Kidney (tissue), 13 donors: ENCODE measurements at regions not wholly inside any gene's neighbourhood (a gene's known extent, or its start where the extent isn't known, plus 50 kb on each side); places are given as distances from the start of the nearest gene placed in this dataset.
A peak's percentile ranks its signal among the peaks of the same experiment; 100 is the strongest.

Experiments used
- DNase-seq, 5 donors: peaks; one replicate each; pipeline ENCODE4 v3.0.0-alpha.2; 2013 to 2020
- FAIRE-seq: peaks from 2 replicates; lab custom pipeline; 2012; peaks lifted over from hg19 to GRCh38; lab: Jason Lieb, UNC
- H3K27ac ChIP-seq, 2 donors: one replicate each; pipeline ENCODE4 v1.7.0; 2013; ENCODE audit warnings: low read depth in 2 of 2, low read length in 2 of 2, inconsistent platforms in 1 of 2
- H3K27me3 ChIP-seq: one replicate; pipeline ENCODE4 v1.7.1; 2013; ENCODE audit warnings: low read length, inconsistent platforms; ENCODE audit not compliant: control insufficient read depth, insufficient read depth
- H3K36me3 ChIP-seq, 3 donors: one replicate each; pipeline versions ENCODE4 v1.7.0 to v1.7.1; 2013; ENCODE audit warnings: low read length in 3 of 3, control low read depth in 1 of 3, inconsistent platforms in 1 of 3; ENCODE audit not compliant: insufficient read depth in 3 of 3, control insufficient read depth in 2 of 3
- H3K4me1 ChIP-seq, 3 donors: one replicate each; pipeline versions ENCODE4 v1.7.0 to v1.7.1; 2013; ENCODE audit warnings: low read length in 3 of 3, inconsistent platforms in 1 of 3, low read depth in 1 of 3; ENCODE audit not compliant: control insufficient read depth in 2 of 3, insufficient read depth in 2 of 3
- H3K4me3 ChIP-seq, 3 donors: one replicate each; pipeline versions ENCODE4 v1.7.0 to v1.8.1; 2013; ENCODE audit warnings: low read length in 3 of 3, control low read depth in 1 of 3, inconsistent platforms in 1 of 3
- H3K9ac ChIP-seq, 3 donors: one replicate each; pipeline versions ENCODE4 v1.7.0 to v1.7.1; 2013; ENCODE audit warnings: low read length in 3 of 3, control low read depth in 1 of 3, inconsistent platforms in 1 of 3
- H3K9me3 ChIP-seq, 3 donors: one replicate each; pipeline versions ENCODE4 v1.7.0 to v1.7.1; 2013; ENCODE audit warnings: low read length in 3 of 3, control low read depth in 1 of 3, inconsistent platforms in 1 of 3; ENCODE audit not compliant: control insufficient read depth in 2 of 3, insufficient read depth in 1 of 3
- CTCF ChIP-seq: IDR thresholded peaks from 3 replicates; pipeline ENCODE4 v1.5.1; 2012; ENCODE audit warnings: mild to moderate bottlenecking, moderate library complexity, borderline replicate concordance; ENCODE audit not compliant: insufficient read depth; ENCODE audit errors: extremely low read depth
- intact Hi-C: fragments of 100-400 bp; cut with DNase I; formaldehyde crosslinking; loops from one replicate; pipeline ENCODE4 v1.11.1; 2022
- donor health status: control.
- donor health status: control.
- donor health status: control.
- donor health status: control.
- donor health status: control.
- donor health status: DM: yes; HTN: yes; CAD: no.
- donor health status: Normal renal cell carcinoma (clear cell type).

GRCh38 chr21:41671859-41672542 is 94.9 kb downstream of the RIPK4 start:
- H3K36me3 ChIP-seq = no peaks in the 10 kb centered on the region
- intact Hi-C loops = no loop called here
- H3K4me3 ChIP-seq = no peak overlapping the region
- FAIRE-seq (no peak), DNase-seq (peak in 1 of 5 donors; percentile 15)
- H3K9ac ChIP-seq = no peak overlapping the region
- no peaks in the 10 kb centered on the region for H3K9me3 ChIP-seq
- no peaks in the 10 kb centered on the region for H3K27me3 ChIP-seq
- TF ChIP-seq CTCF = no peak
- H3K27ac ChIP-seq = no peak overlapping the region
- H3K4me1 ChIP-seq = peaks cover 0 to 2% (median 0%) of the 10 kb centered on the region in 3 donors

GRCh38 chr21:41671212-41671762 is 95.6 kb downstream of the RIPK4 start:
- Histone ChIP-seq H3K9me3 (no peaks in the 10 kb centered on the region), H3K36me3 (no peaks in the 10 kb centered on the region), H3K4me3 (no peak overlapping the region), H3K27ac (no peak overlapping the region), H3K9ac (no peak overlapping the region), H3K4me1 (peaks cover 0 to 2% (median 0%) of the 10 kb centered on the region in 3 donors), H3K27me3 (no peaks in the 10 kb centered on the region)
- intact Hi-C loops = no loop called here
- no peak for FAIRE-seq
- DNase-seq = peak in 1 of 5 donors; percentile 20
- TF ChIP-seq CTCF = no peak

- Histone ChIP-seq H3K27ac (no peak overlapping the region), H3K36me3 (no peaks in the 10 kb centered on the region), H3K4me1 (peaks cover 0 to 4% (median 0%) of the 10 kb centered on the region in 3 donors), H3K9me3 (no peaks in the 10 kb centered on the region), H3K9ac (no peak overlapping the region), H3K27me3 (no peaks in the 10 kb centered on the region), H3K4me3 (no peak overlapping the region)
- no peak for TF ChIP-seq CTCF
- FAIRE-seq = no peak
- peak in 1 of 5 donors; percentile 26 for DNase-seq
- intact Hi-C loops = no loop called here
Measured at GRCh38 chr21:41670056-41670805, 96.6 kb downstream of the RIPK4 start.
